ENCODE measurements at regions not wholly inside any gene's neighbourhood (a gene's known extent, or its start where the extent isn't known, plus 50 kb on each side); places are given as distances from the start of the nearest gene placed in this dataset.

GRCh38 chr10:124319926-124320391 is 98.8 kb downstream of the OAT start:
- TF ChIP-seq POLR2AphosphoS5 (IDR thresholded peaks at IDR 0.05; ENCODE audit: low read depth, low read length) (no peak), RAD21 (IDR thresholded peaks at IDR 0.05; ENCODE audit: low read depth) (no peak), CTCF (IDR thresholded peaks at IDR 0.05 in 2 of 3, conservative IDR thresholded peaks at IDR 0.05 in 1 of 3; ENCODE audit: borderline replicate concordance in 1 of 3, insufficient read depth in 1 of 3, low read depth in 2 of 3, low read length in 2 of 3) (no peak), MAX (IDR thresholded peaks at IDR 0.05) (no peak), CBX3 (IDR thresholded peaks at IDR 0.05; ENCODE audit: low read depth) (no peak), SP1 (IDR thresholded peaks at IDR 0.05; ENCODE audit: low read depth) (no peak), FOSL1 (IDR thresholded peaks at IDR 0.05; ENCODE audit: low read depth) (no peak), JUND (IDR thresholded peaks at IDR 0.05) (no peak), EZH2 (IDR thresholded peaks at IDR 0.05) (no peak), POLR2A (IDR thresholded peaks at IDR 0.05; ENCODE audit: borderline replicate concordance, extremely low read depth, insufficient read depth, insufficient read length) (no peak), EZH2phosphoT487 (IDR thresholded peaks at IDR 0.05; ENCODE audit: borderline replicate concordance) (no peak), ATF3 (IDR thresholded peaks at IDR 0.05) (no peak), SRF (IDR thresholded peaks at IDR 0.05; ENCODE audit: low read depth) (no peak), REST (IDR thresholded peaks at IDR 0.05; ENCODE audit: low read depth) (no peak)
